ENCODE measurements at regions not wholly inside any gene's neighbourhood (a gene's known extent, or its start where the extent isn't known, plus 50 kb on each side); places are given as distances from the start of the nearest gene placed in this dataset.

- TF ChIP-seq, protein P1, sequence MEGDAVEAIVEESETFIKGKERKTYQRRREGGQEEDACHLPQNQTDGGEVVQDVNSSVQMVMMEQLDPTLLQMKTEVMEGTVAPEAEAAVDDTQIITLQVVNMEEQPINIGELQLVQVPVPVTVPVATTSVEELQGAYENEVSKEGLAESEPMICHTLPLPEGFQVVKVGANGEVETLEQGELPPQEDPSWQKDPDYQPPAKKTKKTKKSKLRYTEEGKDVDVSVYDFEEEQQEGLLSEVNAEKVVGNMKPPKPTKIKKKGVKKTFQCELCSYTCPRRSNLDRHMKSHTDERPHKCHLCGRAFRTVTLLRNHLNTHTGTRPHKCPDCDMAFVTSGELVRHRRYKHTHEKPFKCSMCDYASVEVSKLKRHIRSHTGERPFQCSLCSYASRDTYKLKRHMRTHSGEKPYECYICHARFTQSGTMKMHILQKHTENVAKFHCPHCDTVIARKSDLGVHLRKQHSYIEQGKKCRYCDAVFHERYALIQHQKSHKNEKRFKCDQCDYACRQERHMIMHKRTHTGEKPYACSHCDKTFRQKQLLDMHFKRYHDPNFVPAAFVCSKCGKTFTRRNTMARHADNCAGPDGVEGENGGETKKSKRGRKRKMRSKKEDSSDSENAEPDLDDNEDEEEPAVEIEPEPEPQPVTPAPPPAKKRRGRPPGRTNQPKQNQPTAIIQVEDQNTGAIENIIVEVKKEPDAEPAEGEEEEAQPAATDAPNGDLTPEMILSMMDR (IDR thresholded peaks at IDR 0.05): no peak
- Mint-ChIP-seq H3K4me3 (no peak overlapping the region), H3K27ac (peak overlapping the region; percentile 39), H3K4me1 (peaks cover 20% of the 10 kb centered on the region), H3K9me3 (no peaks in the 10 kb centered on the region), H3K36me3 (ENCODE audit: low read depth) (no peaks in the 10 kb centered on the region), H3K27me3 (ENCODE audit: low read depth, poor library complexity) (no peaks in the 10 kb centered on the region)
- no peak for DNase-seq
Observed at GRCh38 chr9:109893241-109893640, 113.2 kb downstream of the PALM2AKAP2 start.

GRCh38 chr9:109894473-109894872, 114.5 kb downstream of the PALM2AKAP2 start:
- no peak overlapping the region for H3K4me3 Mint-ChIP-seq
- no peak for DNase-seq
- TF ChIP-seq, protein P1 (IDR thresholded peaks at IDR 0.05): no peak
- no peaks in the 10 kb centered on the region for H3K27me3 Mint-ChIP-seq (ENCODE audit: low read depth, poor library complexity)
- H3K4me1 Mint-ChIP-seq: peaks cover 15% of the 10 kb centered on the region
- no peaks in the 10 kb centered on the region for H3K9me3 Mint-ChIP-seq
- H3K36me3 Mint-ChIP-seq (ENCODE audit: low read depth): no peaks in the 10 kb centered on the region
- peak overlapping the region; percentile 39 for H3K27ac Mint-ChIP-seq

GRCh38 chr9:109894921-109895758, 115.1 kb downstream of the PALM2AKAP2 start:
- H3K27me3 Mint-ChIP-seq (ENCODE audit: low read depth, poor library complexity): no peaks in the 10 kb centered on the region
- no peak overlapping the region for H3K4me3 Mint-ChIP-seq
- peak overlapping the region; percentile 49 for H3K27ac Mint-ChIP-seq
- no peak for DNase-seq
- H3K9me3 Mint-ChIP-seq: no peaks in the 10 kb centered on the region
- H3K4me1 Mint-ChIP-seq: peaks cover 15% of the 10 kb centered on the region
- no peaks in the 10 kb centered on the region for H3K36me3 Mint-ChIP-seq (ENCODE audit: low read depth)
- TF ChIP-seq, protein P1 (IDR thresholded peaks at IDR 0.05): no peak

GRCh38 chr9:109901201-109901600, 121.2 kb downstream of the PALM2AKAP2 start:
- no peak overlapping the region for H3K4me3 Mint-ChIP-seq

GRCh38 chr9:109903515-109904138, 123.6 kb downstream of the PALM2AKAP2 start:
- no peak overlapping the region for H3K4me3 Mint-ChIP-seq
- no peaks in the 10 kb centered on the region for H3K9me3 Mint-ChIP-seq
- no peak overlapping the region for H3K27ac Mint-ChIP-seq
- H3K27me3 Mint-ChIP-seq (ENCODE audit: low read depth, poor library complexity): peaks cover 3% of the 10 kb centered on the region
- no peaks in the 10 kb centered on the region for H3K36me3 Mint-ChIP-seq (ENCODE audit: low read depth)
- TF ChIP-seq, protein P1 (IDR thresholded peaks at IDR 0.05): peak; percentile 76
- peak; percentile 63 for DNase-seq
- peaks cover 20% of the 10 kb centered on the region for H3K4me1 Mint-ChIP-seq

More at GRCh38 chr9:109901201-109901600, 121.2 kb downstream of the PALM2AKAP2 start:
- H3K27me3 Mint-ChIP-seq (ENCODE audit: low read depth, poor library complexity): no peaks in the 10 kb centered on the region
- peak overlapping the region; percentile 54 for H3K27ac Mint-ChIP-seq
- TF ChIP-seq, protein P1 (IDR thresholded peaks at IDR 0.05): no peak
- H3K36me3 Mint-ChIP-seq (ENCODE audit: low read depth): no peaks in the 10 kb centered on the region
- H3K4me1 Mint-ChIP-seq: peaks cover 4% of the 10 kb centered on the region
- no peaks in the 10 kb centered on the region for H3K9me3 Mint-ChIP-seq
- no peak for DNase-seq
